C4-2B (cell line): ENCODE measurements at regions not wholly inside any gene's neighbourhood (a gene's known extent, or its start where the extent isn't known, plus 50 kb on each side); places are given as distances from the start of the nearest gene placed in this dataset.

ENCODE experiments used
- CTCF ChIP-seq: fragments of 450-650 bp; conservative IDR thresholded peaks from 2 replicates; pipeline ENCODE4 v1.5.1; 2017; ENCODE audit warnings: mild to moderate bottlenecking
- ZFX ChIP-seq: fragments of 450-650 bp; IDR thresholded peaks from 2 replicates; pipeline ENCODE4 v1.6.1; 2017

GRCh38 chr3:189038773-189039745 is 132.7 kb upstream of the TPRG1 start:
- no peak for TF ChIP-seq CTCF
- TF ChIP-seq ZFX = no peak
